H1 (cell line): ENCODE measurements at regions not wholly inside any gene's neighbourhood (a gene's known extent, or its start where the extent isn't known, plus 50 kb on each side); places are given as distances from the start of the nearest gene placed in this dataset.

Source experiments
- CTCF ChIA-PET: fragments of 300-600 bp; sonication (Branson Sonifier 250); formaldehyde crosslinking; loops from one replicate; lab custom pipeline; 2021; ENCODE audit not compliant: partially characterized antibody; lab: Charles Lee
- POLR2A ChIA-PET: fragments of 300-600 bp; sonication (Branson Sonifier 250); formaldehyde crosslinking; loops from one replicate; lab custom pipeline; 2021; ENCODE audit warnings: inconsistent platforms; ENCODE audit not compliant: partially characterized antibody; lab: Charles Lee
- DNase-seq, 2 experiments: peaks; one replicate each; pipeline versions ENCODE4 v3.0.0 to v3.0.0-alpha.2; 2010 to 2022; ENCODE audit warnings: low spot score in 2 of 2, low read depth in 1 of 2, mixed read lengths in 1 of 2
- FAIRE-seq: peaks from 2 replicates; lab custom pipeline; 2011; peaks lifted over from hg19 to GRCh38; lab: Jason Lieb, UNC
- H2AFZ ChIP-seq: 2 replicates; pipeline ENCODE4 v1.8.1; 2012; ENCODE audit warnings: low read length, inconsistent platforms
- H2AK5ac ChIP-seq: 2 replicates; pipeline ENCODE4 v1.6.1; 2013; ENCODE audit warnings: low read depth, low read length
- H2BK120ac ChIP-seq: replicated peaks from 2 replicates; pipeline ENCODE3; 2013; ENCODE audit warnings: low read depth, low read length, inconsistent platforms
- H2BK12ac ChIP-seq: 2 replicates; pipeline ENCODE4 v1.6.1; 2013; ENCODE audit warnings: low read depth, low read length
- H2BK15ac ChIP-seq: 2 replicates; pipeline ENCODE4 v1.6.1; 2013; ENCODE audit warnings: low read length
- H2BK20ac ChIP-seq: 2 replicates; pipeline ENCODE4 v1.6.1; 2013; ENCODE audit warnings: low read length
- H2BK5ac ChIP-seq: 2 replicates; pipeline ENCODE4 v1.6.1; 2013; ENCODE audit warnings: low read depth, low read length
- H3K14ac ChIP-seq: 2 replicates; pipeline ENCODE4 v1.6.1; 2013; ENCODE audit warnings: inconsistent platforms; ENCODE audit not compliant: insufficient read length
- H3K18ac ChIP-seq: 2 replicates; pipeline ENCODE4 v1.6.1; 2013; ENCODE audit warnings: low read length; ENCODE audit errors: extremely low read depth
- H3K23ac ChIP-seq: 2 replicates; pipeline ENCODE4 v1.6.1; 2013; ENCODE audit warnings: inconsistent platforms; ENCODE audit not compliant: insufficient read length
- H3K23me2 ChIP-seq: 2 replicates; pipeline ENCODE4 v1.6.1; 2013; ENCODE audit warnings: low read depth, low read length
- H3K27ac ChIP-seq: 2 replicates; pipeline ENCODE4 v1.6.1; 2011; ENCODE audit warnings: low read depth, low read length, inconsistent platforms
- H3K27me3 ChIP-seq, 4 experiments: replicated peaks in 1 of 4; 1 replicate in 1 of 4; 2 replicates in 3 of 4; pipeline versions ENCODE4 v1.6.1 to v1.8.1; 2011 to 2013; ENCODE audit warnings: low read length in 3 of 4, mild to moderate bottlenecking in 3 of 4, inconsistent platforms in 2 of 4, mixed read lengths in 2 of 4, moderate library complexity in 1 of 4; ENCODE audit not compliant: control insufficient read depth in 3 of 4, insufficient read depth in 3 of 4; ENCODE audit errors: extremely low read depth in 1 of 4
- H3K36me3 ChIP-seq, 4 experiments: 2 replicates each; pipeline versions ENCODE4 v1.6.1 to v1.8.1; 2011 to 2013; ENCODE audit warnings: mild to moderate bottlenecking in 4 of 4, low read length in 3 of 4, moderate library complexity in 2 of 4, control low read depth in 1 of 4, inconsistent platforms in 1 of 4; ENCODE audit not compliant: insufficient read depth in 4 of 4, control insufficient read depth in 2 of 4
- H3K4ac ChIP-seq: replicated peaks from 2 replicates; pipeline ENCODE3; 2013; ENCODE audit warnings: low read length, low read depth, mixed read lengths, inconsistent platforms; ENCODE audit not compliant: insufficient read length
- H3K4me1 ChIP-seq, 4 experiments: replicated peaks in 1 of 4; 1 replicate in 1 of 4; 2 replicates in 3 of 4; pipeline versions ENCODE4 v1.6.1 to v1.8.1; 2011 to 2013; ENCODE audit warnings: low read length in 3 of 4, inconsistent platforms in 2 of 4, mixed read lengths in 1 of 4; ENCODE audit not compliant: insufficient read depth in 4 of 4, control insufficient read depth in 3 of 4
- H3K4me2 ChIP-seq, 2 experiments: 2 replicates each; pipeline versions ENCODE4 v1.6.1 to v1.8.1; 2011 to 2013; ENCODE audit warnings: low read depth in 2 of 2, low read length in 2 of 2, control low read depth in 1 of 2, inconsistent platforms in 1 of 2, mild to moderate bottlenecking in 1 of 2; ENCODE audit not compliant: insufficient read depth in 1 of 2
- H3K4me3 ChIP-seq, 4 experiments: fragments of 200-600, 300-600 bp in 1 of 4; sonication (generic), shearing (Covaris generic), sonication (Bioruptor Twin) in 1 of 4; 2 replicates each; pipeline versions ENCODE4 v1.5.1 to v1.8.1; 2011 to 2016; ENCODE audit warnings: low read length in 4 of 4, low read depth in 3 of 4, control low read depth in 2 of 4, inconsistent platforms in 2 of 4, mild to moderate bottlenecking in 2 of 4, mixed read lengths in 1 of 4, moderate library complexity in 1 of 4; ENCODE audit not compliant: insufficient read depth in 2 of 4; ENCODE audit errors: extremely low read depth in 1 of 4
- H3K56ac ChIP-seq: replicated peaks from 2 replicates; pipeline ENCODE3; 2013; ENCODE audit warnings: low read depth, mild to moderate bottlenecking, mixed read lengths, low read length, inconsistent platforms; ENCODE audit not compliant: insufficient read length
- H3K79me1 ChIP-seq: 2 replicates; pipeline ENCODE4 v1.6.1; 2013; ENCODE audit warnings: low read depth, low read length, control low read depth
- H3K79me2 ChIP-seq, 2 experiments: 2 replicates each; pipeline versions ENCODE4 v1.6.1 to v1.8.1; 2012 to 2013; ENCODE audit warnings: low read length in 2 of 2, mild to moderate bottlenecking in 2 of 2, inconsistent platforms in 1 of 2; ENCODE audit not compliant: insufficient read depth in 2 of 2, control insufficient read depth in 1 of 2
- H3K9ac ChIP-seq, 4 experiments: replicated peaks in 1 of 4; 1 replicate in 1 of 4; 2 replicates in 3 of 4; pipeline versions ENCODE4 v1.6.1 to v1.8.1; 2011 to 2013; ENCODE audit warnings: low read depth in 3 of 4, low read length in 3 of 4, control low read depth in 2 of 4, mild to moderate bottlenecking in 2 of 4, moderate library complexity in 2 of 4, inconsistent platforms in 1 of 4; ENCODE audit errors: extremely low read depth in 1 of 4
- H3K9me3 ChIP-seq, 2 experiments: 2 replicates each; pipeline versions ENCODE4 v1.6.1 to v1.8.1; 2012 to 2013; ENCODE audit warnings: mild to moderate bottlenecking in 2 of 2, moderate library complexity in 2 of 2, control low read depth in 1 of 2, inconsistent platforms in 1 of 2, low read depth in 1 of 2, low read length in 1 of 2, mixed read lengths in 1 of 2; ENCODE audit not compliant: insufficient read depth in 2 of 2
- H4K20me1 ChIP-seq, 2 experiments: replicated peaks in 1 of 2; 2 replicates each; pipeline versions ENCODE3 to v1.8.1; 2011 to 2013; ENCODE audit warnings: inconsistent platforms in 2 of 2, low read length in 2 of 2, mild to moderate bottlenecking in 1 of 2; ENCODE audit not compliant: insufficient read depth in 2 of 2, control insufficient read depth in 1 of 2
- H4K5ac ChIP-seq: 2 replicates; pipeline ENCODE4 v1.6.1; 2013; ENCODE audit warnings: low read length, low read depth, mixed read lengths, inconsistent platforms; ENCODE audit not compliant: insufficient read length
- H4K8ac ChIP-seq: 2 replicates; pipeline ENCODE4 v1.8.0; 2013; ENCODE audit warnings: mild to moderate bottlenecking, moderate library complexity, low read length, inconsistent platforms; ENCODE audit not compliant: insufficient read depth; ENCODE audit errors: extremely low read depth
- H4K91ac ChIP-seq: replicated peaks from 2 replicates; pipeline ENCODE3; 2013; ENCODE audit warnings: low read length, mixed read lengths, inconsistent platforms; ENCODE audit not compliant: insufficient read length
- BCL11A ChIP-seq, 2 experiments: IDR thresholded peaks; one replicate each; pipeline ENCODE4 v1.6.1; 2011; ENCODE audit warnings: low read depth in 2 of 2, low read length in 2 of 2, mild to moderate bottlenecking in 2 of 2
- CBX8 ChIP-seq: fragments of 300-800, 300-1000 bp; sonication (generic); IDR thresholded peaks from 2 replicates; pipeline ENCODE4 v1.7.1; 2016; ENCODE audit warnings: low read depth, low read length, borderline replicate concordance
- CHD1 ChIP-seq: IDR thresholded peaks from 2 replicates; pipeline ENCODE4 v1.6.1; 2012; ENCODE audit warnings: low read depth, low read length, improper control_type of control experiment
- CREB1 ChIP-seq: IDR thresholded peaks from 2 replicates; pipeline ENCODE4 v1.6.1; 2012; ENCODE audit warnings: inconsistent platforms
- EZH2 ChIP-seq: fragments of 200-600 bp; sonication (generic); IDR thresholded peaks from 2 replicates; pipeline ENCODE4 v1.7.1; 2012; ENCODE audit warnings: low read depth, mild to moderate bottlenecking, moderate library complexity, low read length, inconsistent platforms; ENCODE audit not compliant: severe bottlenecking
- GABPA ChIP-seq: IDR thresholded peaks from 2 replicates; pipeline ENCODE4 v1.6.1; 2011; ENCODE audit warnings: mild to moderate bottlenecking, low read length, moderate library complexity, borderline replicate concordance; ENCODE audit not compliant: insufficient read depth
- KDM1A ChIP-seq: fragments of 200-600, 300-600 bp; sonication (generic); IDR thresholded peaks from 2 replicates; pipeline ENCODE4 v1.7.1; 2016; ENCODE audit warnings: mild to moderate bottlenecking, low read length, borderline replicate concordance
- MAFK ChIP-seq: IDR thresholded peaks from 2 replicates; pipeline ENCODE4 v1.6.1; 2012; ENCODE audit warnings: low read depth, mild to moderate bottlenecking, improper control_type of control experiment, low read length
- NANOG ChIP-seq: IDR thresholded peaks from 2 replicates; pipeline ENCODE4 v1.6.1; 2011; ENCODE audit warnings: low read length, low read depth, mild to moderate bottlenecking, inconsistent platforms; ENCODE audit not compliant: insufficient read depth, poor library complexity, severe bottlenecking
- SIRT6 ChIP-seq: IDR thresholded peaks from one replicate; pipeline ENCODE4 v1.7.1; 2012; ENCODE audit warnings: low read length, inconsistent platforms
- TAF1 ChIP-seq: IDR thresholded peaks from 2 replicates; pipeline ENCODE4 v1.6.1; 2011; ENCODE audit warnings: mild to moderate bottlenecking, low read depth, low read length
- WGBS, 2 experiments: shearing (Covaris generic) in 1 of 2; methylation state at CpG; one replicate each; pipeline versions ENCODE4 v1.1.6 to v1.1.7; 2013 to 2015; ENCODE audit warnings: low lambda C conversion rate in 2 of 2, mixed read lengths in 2 of 2, inconsistent platforms in 1 of 2, low coverage in 1 of 2, missing lambda C conversion rate in 1 of 2; ENCODE audit not compliant: insufficient replicate concordance in 2 of 2, insufficient coverage in 1 of 2, insufficient read length in 1 of 2; ENCODE audit errors: extremely low coverage in 1 of 2, missing lambda C conversion rate in 1 of 2; 5-methylcytosine and 5-hydroxymethylcytosine counted together
- TF ChIP-seq, protein P1 (sequence below): IDR thresholded peaks from 2 replicates; pipeline ENCODE4 v1.6.1; 2012; ENCODE audit warnings: low read length, inconsistent platforms
- TF ChIP-seq, protein P2 (sequence below): IDR thresholded peaks from 2 replicates; pipeline ENCODE4 v1.6.1; 2012; ENCODE audit warnings: inconsistent platforms

GRCh38 chr5:164097749-164098148, 592.3 kb downstream of the MAT2B start:
- H2BK20ac ChIP-seq = no peak overlapping the region
- H3K9ac ChIP-seq = no peak overlapping the region
- H2AK5ac ChIP-seq = no peak overlapping the region
- no peak overlapping the region for H2BK15ac ChIP-seq
- WGBS, 2 experiments = 97% methylated on average over 4 of the region's 4 CpGs; no CpG with 5 or more reads in 1 of the 2 experiments
- no peak overlapping the region for H3K4me3 ChIP-seq
- H3K18ac ChIP-seq = no peak overlapping the region
- no peak overlapping the region for H3K23ac ChIP-seq
- no peak overlapping the region for H4K8ac ChIP-seq
- no peak overlapping the region for H3K56ac ChIP-seq
- H3K4ac ChIP-seq = no peak overlapping the region
- POLR2A ChIA-PET = no interaction called here
- no peak overlapping the region for H2BK12ac ChIP-seq
- H3K4me2 ChIP-seq = no peak overlapping the region
- DNase-seq (no peak), FAIRE-seq (no peak)
- no peaks in the 10 kb centered on the region for H3K79me2 ChIP-seq
- H2BK5ac ChIP-seq = no peak overlapping the region
- H3K9me3 ChIP-seq = no peaks in the 10 kb centered on the region
- no peak overlapping the region for H2AFZ ChIP-seq
- no peak overlapping the region for H3K14ac ChIP-seq
- H4K5ac ChIP-seq = no peak overlapping the region
- H2BK120ac ChIP-seq = no peak overlapping the region
- no peaks in the 10 kb centered on the region for H4K20me1 ChIP-seq
- peaks cover 0 to 2% (median 0%) of the 10 kb centered on the region in 4 experiments; a peak in 1 of 7 replicates for H3K4me1 ChIP-seq
- H3K27ac ChIP-seq = no peak overlapping the region
- H3K36me3 ChIP-seq = no peaks in the 10 kb centered on the region
- H4K91ac ChIP-seq = no peak overlapping the region
- H3K27me3 ChIP-seq = no peaks in the 10 kb centered on the region
- CTCF ChIA-PET = no interaction called here
- no peaks in the 10 kb centered on the region for H3K23me2 ChIP-seq
- no peaks in the 10 kb centered on the region for H3K79me1 ChIP-seq
- TF ChIP-seq CREB1 = no peak
- no peak for TF ChIP-seq CBX8
- TF ChIP-seq BCL11A (IDR thresholded peaks at IDR 0.05; ENCODE audit: low read depth in 2 of 2, low read length in 2 of 2) = no peak
- TF ChIP-seq GABPA = no peak
- TF ChIP-seq MAFK = no peak
- TF ChIP-seq, protein P1, sequence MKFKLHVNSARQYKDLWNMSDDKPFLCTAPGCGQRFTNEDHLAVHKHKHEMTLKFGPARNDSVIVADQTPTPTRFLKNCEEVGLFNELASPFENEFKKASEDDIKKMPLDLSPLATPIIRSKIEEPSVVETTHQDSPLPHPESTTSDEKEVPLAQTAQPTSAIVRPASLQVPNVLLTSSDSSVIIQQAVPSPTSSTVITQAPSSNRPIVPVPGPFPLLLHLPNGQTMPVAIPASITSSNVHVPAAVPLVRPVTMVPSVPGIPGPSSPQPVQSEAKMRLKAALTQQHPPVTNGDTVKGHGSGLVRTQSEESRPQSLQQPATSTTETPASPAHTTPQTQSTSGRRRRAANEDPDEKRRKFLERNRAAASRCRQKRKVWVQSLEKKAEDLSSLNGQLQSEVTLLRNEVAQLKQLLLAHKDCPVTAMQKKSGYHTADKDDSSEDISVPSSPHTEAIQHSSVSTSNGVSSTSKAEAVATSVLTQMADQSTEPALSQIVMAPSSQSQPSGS = no peak
- no peak for TF ChIP-seq EZH2
- no peak for TF ChIP-seq SIRT6
- no peak for TF ChIP-seq CHD1
- TF ChIP-seq TAF1 = no peak
- TF ChIP-seq, protein P2, sequence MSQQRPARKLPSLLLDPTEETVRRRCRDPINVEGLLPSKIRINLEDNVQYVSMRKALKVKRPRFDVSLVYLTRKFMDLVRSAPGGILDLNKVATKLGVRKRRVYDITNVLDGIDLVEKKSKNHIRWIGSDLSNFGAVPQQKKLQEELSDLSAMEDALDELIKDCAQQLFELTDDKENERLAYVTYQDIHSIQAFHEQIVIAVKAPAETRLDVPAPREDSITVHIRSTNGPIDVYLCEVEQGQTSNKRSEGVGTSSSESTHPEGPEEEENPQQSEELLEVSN = no peak
- TF ChIP-seq NANOG = no peak
- TF ChIP-seq KDM1A = no peak
